ENCODE measurements at regions not wholly inside any gene's neighbourhood (a gene's known extent, or its start where the extent isn't known, plus 50 kb on each side); places are given as distances from the start of the nearest gene placed in this dataset.

GRCh38 chr4:124278477-124278876 lies 434.1 kb downstream of the ANKRD50 start:
- no peaks in the 10 kb centered on the region for H4K20me1 ChIP-seq (ENCODE audit: control insufficient read depth, insufficient read depth, low read length, poor library complexity, severe bottlenecking)
- Mint-ChIP-seq H3K27me3 (peaks cover 2% of the 10 kb centered on the region), H3K27ac (no peak overlapping the region), H3K9me3 (ENCODE audit: insufficient read depth) (no peaks in the 10 kb centered on the region), H3K4me3 (no peak overlapping the region), H3K4me1 (no peaks in the 10 kb centered on the region)
- H3K4me1 ChIP-seq (ENCODE audit: control insufficient read depth in 2 of 2, insufficient read depth in 2 of 2, low read length in 2 of 2), result no peaks in the 10 kb centered on the region
- ATAC-seq (ENCODE audit: low read depth) (no peak), DNase-seq (no peak)
- intact Hi-C loops (cut with micrococcal nuclease), result no loop called here
- H3K79me2 ChIP-seq (ENCODE audit: control insufficient read depth, insufficient read depth, low read length), result no peaks in the 10 kb centered on the region
- H3K9ac ChIP-seq (ENCODE audit: low read length), result no peak overlapping the region
- H3K27ac ChIP-seq (ENCODE audit: low read length in 2 of 2), result no peak overlapping the region
- H2AFZ ChIP-seq (ENCODE audit: insufficient read depth, low read depth, low read length, poor library complexity, severe bottlenecking), result no peak overlapping the region
- CTCF ChIA-PET, result no interaction called here
- POLR2A ChIA-PET, result no interaction called here
- H3K9me3 ChIP-seq (ENCODE audit: control extremely low read depth in 1 of 3, control insufficient read depth in 2 of 3, insufficient read depth in 1 of 3, low read length in 2 of 3), result no peaks in the 10 kb centered on the region
- H3K4me3 ChIP-seq (ENCODE audit: control extremely low read depth in 1 of 5, extremely low read depth in 1 of 5, insufficient read depth in 1 of 5, low read depth in 2 of 5, low read length in 4 of 5), result no peak overlapping the region
- WGBS (ENCODE audit: insufficient coverage), result no CpG with 5 or more reads among the region's 1 CpG
- no peaks in the 10 kb centered on the region for H3K36me3 ChIP-seq (replicated peaks in 1 of 2; ENCODE audit: control extremely low read depth in 1 of 2, control insufficient read depth in 1 of 2, extremely low read depth in 1 of 2, insufficient read depth in 2 of 2, low read length in 1 of 2)
- TF ChIP-seq, protein P1, sequence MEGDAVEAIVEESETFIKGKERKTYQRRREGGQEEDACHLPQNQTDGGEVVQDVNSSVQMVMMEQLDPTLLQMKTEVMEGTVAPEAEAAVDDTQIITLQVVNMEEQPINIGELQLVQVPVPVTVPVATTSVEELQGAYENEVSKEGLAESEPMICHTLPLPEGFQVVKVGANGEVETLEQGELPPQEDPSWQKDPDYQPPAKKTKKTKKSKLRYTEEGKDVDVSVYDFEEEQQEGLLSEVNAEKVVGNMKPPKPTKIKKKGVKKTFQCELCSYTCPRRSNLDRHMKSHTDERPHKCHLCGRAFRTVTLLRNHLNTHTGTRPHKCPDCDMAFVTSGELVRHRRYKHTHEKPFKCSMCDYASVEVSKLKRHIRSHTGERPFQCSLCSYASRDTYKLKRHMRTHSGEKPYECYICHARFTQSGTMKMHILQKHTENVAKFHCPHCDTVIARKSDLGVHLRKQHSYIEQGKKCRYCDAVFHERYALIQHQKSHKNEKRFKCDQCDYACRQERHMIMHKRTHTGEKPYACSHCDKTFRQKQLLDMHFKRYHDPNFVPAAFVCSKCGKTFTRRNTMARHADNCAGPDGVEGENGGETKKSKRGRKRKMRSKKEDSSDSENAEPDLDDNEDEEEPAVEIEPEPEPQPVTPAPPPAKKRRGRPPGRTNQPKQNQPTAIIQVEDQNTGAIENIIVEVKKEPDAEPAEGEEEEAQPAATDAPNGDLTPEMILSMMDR (IDR thresholded peaks at IDR 0.05), result no peak
- TF ChIP-seq EZH2 (IDR thresholded peaks at IDR 0.05; ENCODE audit: borderline replicate concordance, insufficient read depth, low read depth, low read length, poor library complexity, severe bottlenecking), result no peak
- no peaks in the 10 kb centered on the region for H3K27me3 ChIP-seq (replicated peaks in 1 of 4; ENCODE audit: control extremely low read depth in 1 of 4, control insufficient read depth in 3 of 4, insufficient read depth in 4 of 4, low read length in 3 of 4)
- no peak overlapping the region for H3K4me2 ChIP-seq (replicated peaks; ENCODE audit: low read depth, low read length, poor library complexity, severe bottlenecking)

DNA sequence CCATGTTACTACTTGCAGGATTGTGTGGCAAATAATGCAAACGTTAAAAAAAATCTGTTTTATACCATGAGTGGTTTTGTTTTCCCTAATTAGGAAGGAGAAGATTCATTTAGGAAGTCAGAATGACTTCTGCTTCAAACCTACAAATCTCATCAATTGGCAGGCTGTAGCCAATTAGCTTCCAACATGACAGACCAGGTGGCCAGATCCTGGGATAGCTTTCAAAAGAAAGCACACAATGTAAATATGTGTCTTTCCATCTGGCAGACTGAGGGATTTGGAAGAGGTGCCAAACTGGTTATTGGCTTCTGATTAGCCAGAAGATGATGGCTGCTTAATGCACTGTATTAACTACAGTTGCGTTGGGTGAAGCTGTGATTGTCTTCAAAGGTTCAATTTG lies 432.8 kb downstream of the ANKRD50 start:
- CTCF ChIA-PET, result no interaction called here
- no peaks in the 10 kb centered on the region for H4K20me1 ChIP-seq (ENCODE audit: control insufficient read depth, insufficient read depth, low read length, poor library complexity, severe bottlenecking)
- no peak overlapping the region for H3K4me3 Mint-ChIP-seq
- intact Hi-C loops (cut with micrococcal nuclease), result no loop called here
- H3K4me1 ChIP-seq (ENCODE audit: control insufficient read depth in 2 of 2, insufficient read depth in 2 of 2, low read length in 2 of 2), result no peaks in the 10 kb centered on the region
- no peak overlapping the region for H3K27ac Mint-ChIP-seq
- TF ChIP-seq EZH2 (IDR thresholded peaks at IDR 0.05; ENCODE audit: borderline replicate concordance, insufficient read depth, low read depth, low read length, poor library complexity, severe bottlenecking), result no peak
- TF ChIP-seq, protein P1 (IDR thresholded peaks at IDR 0.05), result no peak
- no peaks in the 10 kb centered on the region for H3K79me2 ChIP-seq (ENCODE audit: control insufficient read depth, insufficient read depth, low read length)
- POLR2A ChIA-PET, result no interaction called here
- H3K9me3 ChIP-seq (ENCODE audit: control extremely low read depth in 1 of 3, control insufficient read depth in 2 of 3, insufficient read depth in 1 of 3, low read length in 2 of 3), result no peaks in the 10 kb centered on the region
- H3K4me1 Mint-ChIP-seq, result no peaks in the 10 kb centered on the region
- no peaks in the 10 kb centered on the region for H3K9me3 Mint-ChIP-seq (ENCODE audit: insufficient read depth)
- H3K27me3 ChIP-seq (replicated peaks in 1 of 4; ENCODE audit: control extremely low read depth in 1 of 4, control insufficient read depth in 3 of 4, insufficient read depth in 4 of 4, low read length in 3 of 4), result no peaks in the 10 kb centered on the region
- no peak overlapping the region for H3K4me3 ChIP-seq (ENCODE audit: control extremely low read depth in 1 of 5, extremely low read depth in 1 of 5, insufficient read depth in 1 of 5, low read depth in 2 of 5, low read length in 4 of 5)
- no peaks in the 10 kb centered on the region for H3K36me3 ChIP-seq (replicated peaks in 1 of 2; ENCODE audit: control extremely low read depth in 1 of 2, control insufficient read depth in 1 of 2, extremely low read depth in 1 of 2, insufficient read depth in 2 of 2, low read length in 1 of 2)
- ATAC-seq (ENCODE audit: low read depth) (no peak), DNase-seq (no peak)
- H3K27ac ChIP-seq (ENCODE audit: low read length in 2 of 2), result no peak overlapping the region
- WGBS (ENCODE audit: insufficient coverage), result 40% methylated on average over 1 of the region's 2 CpGs
- H3K4me2 ChIP-seq (replicated peaks; ENCODE audit: low read depth, low read length, poor library complexity, severe bottlenecking), result no peak overlapping the region
- H3K27me3 Mint-ChIP-seq, result no peaks in the 10 kb centered on the region
- H3K9ac ChIP-seq (ENCODE audit: low read length), result no peak overlapping the region
- H2AFZ ChIP-seq (ENCODE audit: insufficient read depth, low read depth, low read length, poor library complexity, severe bottlenecking), result no peak overlapping the region

All from B cell (primary cell).